ENCODE measurements at regions not wholly inside any gene's neighbourhood (a gene's known extent, or its start where the extent isn't known, plus 50 kb on each side); places are given as distances from the start of the nearest gene placed in this dataset.

DNA sequence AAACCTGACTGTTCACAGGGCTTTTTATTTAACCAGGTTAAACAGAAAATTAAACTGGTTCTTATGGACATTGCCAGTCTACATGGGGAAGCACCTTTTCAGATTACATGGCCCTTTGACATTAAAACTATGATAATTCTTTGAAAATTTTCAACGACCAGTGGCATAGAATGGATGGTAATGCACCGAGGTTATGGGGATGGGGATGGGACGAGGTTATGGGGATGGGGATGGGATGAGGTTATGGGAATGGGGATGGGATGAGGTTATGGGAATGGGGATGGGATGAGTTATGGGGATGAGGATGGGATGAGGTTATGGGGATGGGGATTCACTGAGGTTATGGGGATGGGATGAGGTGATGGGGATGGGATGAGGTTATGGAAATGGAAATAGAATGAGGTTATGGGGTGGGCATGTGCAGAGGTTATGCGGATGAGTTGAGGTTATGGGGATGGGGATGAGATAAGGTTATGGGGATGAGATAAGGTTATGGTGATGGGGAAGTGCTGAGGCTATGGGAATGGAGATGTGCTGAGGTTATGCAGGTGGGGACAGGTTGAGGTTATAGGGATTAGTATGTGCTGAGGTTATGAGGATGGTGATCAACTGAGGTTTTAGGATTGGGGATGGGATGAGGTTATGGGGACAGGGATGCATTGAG is 541.9 kb downstream of the CDH26 start:
- ChIA-PET POLR2A (no interaction called here), CTCF (no interaction called here)
- DNase-seq (ENCODE audit: low read depth): no peak
- TF ChIP-seq, protein P1, sequence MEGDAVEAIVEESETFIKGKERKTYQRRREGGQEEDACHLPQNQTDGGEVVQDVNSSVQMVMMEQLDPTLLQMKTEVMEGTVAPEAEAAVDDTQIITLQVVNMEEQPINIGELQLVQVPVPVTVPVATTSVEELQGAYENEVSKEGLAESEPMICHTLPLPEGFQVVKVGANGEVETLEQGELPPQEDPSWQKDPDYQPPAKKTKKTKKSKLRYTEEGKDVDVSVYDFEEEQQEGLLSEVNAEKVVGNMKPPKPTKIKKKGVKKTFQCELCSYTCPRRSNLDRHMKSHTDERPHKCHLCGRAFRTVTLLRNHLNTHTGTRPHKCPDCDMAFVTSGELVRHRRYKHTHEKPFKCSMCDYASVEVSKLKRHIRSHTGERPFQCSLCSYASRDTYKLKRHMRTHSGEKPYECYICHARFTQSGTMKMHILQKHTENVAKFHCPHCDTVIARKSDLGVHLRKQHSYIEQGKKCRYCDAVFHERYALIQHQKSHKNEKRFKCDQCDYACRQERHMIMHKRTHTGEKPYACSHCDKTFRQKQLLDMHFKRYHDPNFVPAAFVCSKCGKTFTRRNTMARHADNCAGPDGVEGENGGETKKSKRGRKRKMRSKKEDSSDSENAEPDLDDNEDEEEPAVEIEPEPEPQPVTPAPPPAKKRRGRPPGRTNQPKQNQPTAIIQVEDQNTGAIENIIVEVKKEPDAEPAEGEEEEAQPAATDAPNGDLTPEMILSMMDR (IDR thresholded peaks at IDR 0.05; ENCODE audit: insufficient read depth, low read depth, low read length): no peak
- H3K36me3 ChIP-seq (ENCODE audit: control insufficient read depth, insufficient read depth, low read length): no peaks in the 10 kb centered on the region
- no peaks in the 10 kb centered on the region for H3K27me3 ChIP-seq (ENCODE audit: control insufficient read depth, insufficient read depth, low read length)
- no peak overlapping the region for H3K4me3 ChIP-seq (ENCODE audit: low read depth, low read length)

DNA sequence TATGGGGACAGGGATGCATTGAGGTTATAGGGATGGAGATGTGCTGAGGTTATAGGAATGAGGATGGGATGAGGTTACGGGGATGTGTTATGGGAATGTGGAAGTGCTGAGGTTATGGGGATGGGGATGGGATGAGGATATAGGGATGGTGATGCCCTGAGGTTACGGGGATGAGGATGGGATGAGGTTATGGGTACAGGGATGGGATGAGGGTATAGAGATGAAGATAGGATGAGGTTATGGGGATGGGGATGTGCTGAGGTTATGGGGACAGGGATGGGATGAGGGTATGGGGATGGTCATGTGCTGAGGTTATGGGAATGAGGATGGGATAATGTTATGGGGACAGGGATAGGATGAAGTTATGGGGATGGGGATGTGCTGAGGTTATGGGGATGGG is 542.8 kb downstream of the CDH26 start:
- H3K4me3 ChIP-seq (ENCODE audit: low read depth, low read length): no peak overlapping the region
- POLR2A ChIA-PET: no interaction called here
- CTCF ChIA-PET: no interaction called here
- DNase-seq (ENCODE audit: low read depth): no peak
- H3K36me3 ChIP-seq (ENCODE audit: control insufficient read depth, insufficient read depth, low read length): no peaks in the 10 kb centered on the region
- H3K27me3 ChIP-seq (ENCODE audit: control insufficient read depth, insufficient read depth, low read length): no peaks in the 10 kb centered on the region
- TF ChIP-seq, protein P1 (IDR thresholded peaks at IDR 0.05; ENCODE audit: insufficient read depth, low read depth, low read length): no peak

DNA sequence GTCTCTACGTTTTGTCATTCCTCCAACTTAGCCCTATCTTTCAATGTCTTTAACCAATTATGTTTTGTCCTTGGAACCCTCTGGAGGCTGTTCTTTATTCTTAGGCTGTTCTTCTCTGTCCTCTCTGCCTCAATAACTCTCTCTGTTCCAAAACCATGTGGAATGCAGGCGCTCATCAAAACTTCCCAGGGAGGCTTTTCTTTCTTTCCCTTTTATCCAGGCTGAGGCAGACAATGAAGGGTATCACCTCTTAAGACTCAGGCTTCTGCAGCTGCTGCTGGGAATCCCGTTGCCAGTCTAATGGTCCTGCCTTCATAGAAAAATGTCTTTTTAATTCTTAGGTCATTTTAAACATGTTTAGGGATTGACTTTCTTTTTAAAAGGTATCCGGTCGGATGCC is 544.7 kb downstream of the CDH26 start:
- TF ChIP-seq, protein P1 (IDR thresholded peaks at IDR 0.05; ENCODE audit: insufficient read depth, low read depth, low read length): no peak
- POLR2A ChIA-PET: no interaction called here
- no peaks in the 10 kb centered on the region for H3K27me3 ChIP-seq (ENCODE audit: control insufficient read depth, insufficient read depth, low read length)
- no peak overlapping the region for H3K4me3 ChIP-seq (ENCODE audit: low read depth, low read length)
- no peak for DNase-seq (ENCODE audit: low read depth)
- CTCF ChIA-PET: no interaction called here
- no peaks in the 10 kb centered on the region for H3K36me3 ChIP-seq (ENCODE audit: control insufficient read depth, insufficient read depth, low read length)

DNA sequence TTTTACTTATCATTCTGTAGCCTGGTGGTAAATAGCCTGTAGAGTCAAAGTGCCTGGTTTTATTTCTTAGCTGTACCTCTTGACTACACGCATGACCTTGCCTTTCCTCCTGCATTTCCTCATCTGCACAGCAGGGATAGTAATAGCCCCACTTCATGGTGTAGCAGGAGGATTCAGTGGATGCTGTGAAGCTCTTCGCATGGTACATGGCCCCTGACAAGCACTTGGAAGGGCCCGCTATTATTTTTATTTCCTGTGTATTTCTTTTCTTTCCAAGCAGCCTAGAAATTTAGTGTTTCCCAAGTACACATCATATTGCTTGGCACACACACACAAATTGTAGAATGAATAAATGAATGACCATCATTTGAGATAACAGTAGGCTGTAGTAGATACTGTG is 547.2 kb downstream of the CDH26 start:
- DNase-seq (ENCODE audit: low read depth): no peak
- ChIA-PET POLR2A (no interaction called here), CTCF (no interaction called here)
- H3K36me3 ChIP-seq (ENCODE audit: control insufficient read depth, insufficient read depth, low read length): no peaks in the 10 kb centered on the region
- no peak overlapping the region for H3K4me3 ChIP-seq (ENCODE audit: low read depth, low read length)
- TF ChIP-seq, protein P1 (IDR thresholded peaks at IDR 0.05; ENCODE audit: insufficient read depth, low read depth, low read length): no peak
- no peaks in the 10 kb centered on the region for H3K27me3 ChIP-seq (ENCODE audit: control insufficient read depth, insufficient read depth, low read length)

DNA sequence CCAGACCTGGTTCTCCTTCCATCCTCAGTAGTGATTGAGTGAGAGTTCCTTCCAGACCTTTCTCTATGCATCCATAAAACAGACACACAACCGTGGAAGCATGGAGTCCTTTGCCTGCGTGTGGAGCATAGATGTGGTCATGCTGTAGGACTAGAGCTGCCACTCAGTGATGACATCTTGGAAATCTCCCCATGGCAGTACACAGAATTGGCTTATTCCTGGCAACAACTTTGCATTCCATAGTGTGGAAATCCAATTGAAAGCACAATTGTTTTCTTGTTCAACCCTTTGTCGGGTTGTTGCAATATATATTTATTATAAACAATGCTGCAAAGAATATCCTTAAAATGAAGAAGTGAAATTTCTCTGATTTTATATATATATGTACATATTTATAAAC is 547.8 kb downstream of the CDH26 start:
- TF ChIP-seq, protein P1 (IDR thresholded peaks at IDR 0.05; ENCODE audit: insufficient read depth, low read depth, low read length): no peak
- CTCF ChIA-PET: no interaction called here
- Histone ChIP-seq H3K4me3 (ENCODE audit: low read depth, low read length) (no peak overlapping the region), H3K27me3 (ENCODE audit: control insufficient read depth, insufficient read depth, low read length) (no peaks in the 10 kb centered on the region), H3K36me3 (ENCODE audit: control insufficient read depth, insufficient read depth, low read length) (no peaks in the 10 kb centered on the region)
- POLR2A ChIA-PET: no interaction called here
- no peak for DNase-seq (ENCODE audit: low read depth)
